ENCODE measurements at regions not wholly inside any gene's neighbourhood (a gene's known extent, or its start where the extent isn't known, plus 50 kb on each side); places are given as distances from the start of the nearest gene placed in this dataset.

DNA sequence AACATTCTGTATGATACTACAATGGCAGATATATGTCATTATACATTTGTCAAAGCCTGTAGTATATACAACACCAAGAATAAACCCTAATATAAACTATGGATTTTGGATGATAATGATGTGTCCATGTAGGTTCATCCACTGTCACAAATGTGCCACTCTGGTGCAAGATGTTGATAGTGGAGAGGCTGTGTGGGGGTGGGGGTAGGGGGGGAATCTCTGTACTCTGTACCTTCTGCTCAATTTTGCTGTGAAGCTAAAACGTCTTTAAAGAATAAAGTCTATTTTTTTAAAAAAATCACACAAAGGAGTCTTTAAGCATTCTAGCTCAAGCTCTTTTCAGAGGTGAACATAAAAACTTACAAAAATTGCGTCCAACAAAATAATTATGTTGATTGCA lies 88.2 kb upstream of the ABI3BP start:
- DNase-seq = no peak

DNA sequence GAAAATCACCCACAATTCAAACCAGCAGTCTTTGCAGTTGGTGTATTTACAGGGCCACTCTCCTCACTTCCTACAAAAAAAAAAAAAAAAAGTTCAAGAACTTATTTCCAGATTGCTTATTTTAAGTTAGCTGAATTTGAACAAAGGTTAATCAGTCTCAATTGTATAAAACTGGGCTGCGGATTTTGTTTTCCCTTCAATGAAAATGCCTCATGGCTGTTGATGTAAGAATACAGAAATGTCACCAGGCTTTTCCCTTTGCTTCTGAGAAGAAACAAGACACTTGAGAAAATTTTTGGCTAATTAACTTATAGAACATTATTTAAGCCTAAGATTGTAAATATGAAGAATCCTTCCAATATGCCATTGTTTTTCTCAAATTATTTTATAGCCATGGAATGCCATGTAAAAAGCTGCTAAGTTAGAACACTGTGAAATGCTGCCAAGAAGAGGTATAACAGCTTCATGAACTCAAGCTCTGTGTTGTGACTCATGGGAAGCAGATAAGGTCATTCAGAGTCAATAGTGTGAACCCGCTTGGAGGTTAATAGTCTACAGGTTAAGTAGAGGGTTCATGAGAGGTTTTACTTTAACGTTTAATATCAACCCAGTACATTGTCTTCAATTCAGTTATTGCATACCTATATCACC lies 84.3 kb upstream of the ABI3BP start:
- no peak for DNase-seq

DNA sequence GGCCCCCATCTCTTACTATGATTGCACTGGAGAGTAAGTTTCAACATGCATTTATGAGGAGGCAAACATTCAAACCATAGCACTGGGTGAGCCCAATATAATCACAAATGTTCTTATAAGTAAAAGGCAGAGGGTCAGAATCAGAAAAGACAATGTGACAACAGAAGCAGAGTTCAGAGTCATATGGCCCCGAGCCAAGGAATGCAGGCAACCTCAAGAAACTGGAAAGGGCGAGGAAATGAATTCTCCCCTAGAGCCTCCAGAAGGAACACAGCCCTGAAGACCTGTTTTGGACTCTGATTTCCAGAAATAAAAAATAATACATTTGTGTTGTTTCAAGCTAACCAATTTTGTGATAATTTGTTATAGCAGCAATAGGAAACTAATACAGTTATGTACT lies 81.3 kb upstream of the ABI3BP start:
- no peak for DNase-seq

DNA sequence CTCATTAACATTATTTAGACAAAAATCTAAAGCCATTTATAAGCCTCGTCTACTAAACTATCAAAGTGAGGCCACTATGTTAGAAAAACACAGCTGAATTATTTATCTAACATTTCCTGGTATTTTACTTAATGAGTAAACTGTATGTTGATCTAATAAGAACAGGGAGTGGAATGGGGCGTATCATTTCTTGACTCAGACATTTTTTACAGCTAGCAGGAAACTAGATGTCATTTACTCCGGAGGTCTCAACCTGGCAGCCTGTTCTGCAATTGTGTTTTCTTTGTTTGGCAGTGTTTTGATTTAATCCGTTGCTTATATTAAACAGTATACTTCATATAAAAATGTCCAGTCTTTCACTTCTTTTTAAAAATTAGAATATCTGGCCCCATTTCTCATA lies 79.1 kb upstream of the ABI3BP start:
- DNase-seq = no peak

DNA sequence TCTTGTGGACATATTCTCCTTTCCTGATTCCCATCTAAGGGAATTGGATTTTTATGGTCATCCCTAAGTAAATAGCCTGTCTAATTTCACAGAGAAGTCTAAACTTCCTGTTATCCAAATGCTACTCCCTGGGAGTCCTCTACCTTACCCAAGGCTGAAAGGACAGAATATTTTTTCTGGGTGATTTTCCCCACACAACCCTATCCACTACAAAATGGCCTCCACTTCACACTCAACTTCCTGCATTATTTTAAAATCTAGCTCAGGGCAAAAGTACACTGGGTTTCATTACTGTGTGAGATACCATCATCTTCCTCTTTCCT lies 77.5 kb upstream of the ABI3BP start:
- DNase-seq = no peak

DNA sequence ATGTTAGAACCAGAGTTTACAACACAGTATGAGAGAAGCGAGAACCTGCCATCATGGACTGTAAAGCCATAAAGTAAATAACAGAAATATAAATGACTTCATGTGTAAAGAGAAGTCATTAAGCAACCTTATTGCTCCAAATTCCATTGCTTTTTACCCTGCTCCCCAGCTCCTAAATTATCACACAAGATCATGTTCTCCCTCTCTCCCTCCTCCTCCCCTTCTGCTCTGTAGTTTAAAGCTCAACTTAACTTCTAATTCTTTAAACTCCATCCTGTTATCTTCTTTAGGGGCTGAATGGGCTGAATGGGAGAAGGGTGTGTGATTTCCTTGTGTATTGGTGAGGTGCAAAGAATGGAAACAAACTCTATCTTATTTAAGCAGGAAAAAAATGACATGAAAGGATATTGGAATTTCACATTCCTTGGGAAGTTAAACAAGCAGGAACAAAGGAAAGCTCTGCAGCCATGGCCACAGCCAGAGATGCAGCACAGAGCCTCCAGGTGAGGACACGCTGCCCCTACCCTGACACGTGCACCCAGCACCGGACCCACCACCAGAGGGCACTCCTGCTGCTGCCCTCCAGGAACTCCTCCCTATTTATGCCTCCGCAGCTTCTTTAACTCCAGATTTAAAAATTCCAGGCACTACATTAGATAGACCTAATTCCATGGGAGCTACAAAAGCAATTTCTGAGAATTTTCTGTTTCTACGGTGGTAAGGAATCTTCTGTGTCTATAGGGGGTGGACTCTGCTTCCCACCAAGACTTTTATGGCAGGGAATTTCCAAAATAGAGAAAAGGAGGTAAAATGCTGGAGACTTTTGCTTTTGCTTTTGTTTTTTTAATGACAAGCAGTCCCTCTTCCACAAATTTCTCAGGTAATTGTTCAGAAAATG lies 76.9 kb upstream of the ABI3BP start:
- peak; percentile 11 for DNase-seq

DNA sequence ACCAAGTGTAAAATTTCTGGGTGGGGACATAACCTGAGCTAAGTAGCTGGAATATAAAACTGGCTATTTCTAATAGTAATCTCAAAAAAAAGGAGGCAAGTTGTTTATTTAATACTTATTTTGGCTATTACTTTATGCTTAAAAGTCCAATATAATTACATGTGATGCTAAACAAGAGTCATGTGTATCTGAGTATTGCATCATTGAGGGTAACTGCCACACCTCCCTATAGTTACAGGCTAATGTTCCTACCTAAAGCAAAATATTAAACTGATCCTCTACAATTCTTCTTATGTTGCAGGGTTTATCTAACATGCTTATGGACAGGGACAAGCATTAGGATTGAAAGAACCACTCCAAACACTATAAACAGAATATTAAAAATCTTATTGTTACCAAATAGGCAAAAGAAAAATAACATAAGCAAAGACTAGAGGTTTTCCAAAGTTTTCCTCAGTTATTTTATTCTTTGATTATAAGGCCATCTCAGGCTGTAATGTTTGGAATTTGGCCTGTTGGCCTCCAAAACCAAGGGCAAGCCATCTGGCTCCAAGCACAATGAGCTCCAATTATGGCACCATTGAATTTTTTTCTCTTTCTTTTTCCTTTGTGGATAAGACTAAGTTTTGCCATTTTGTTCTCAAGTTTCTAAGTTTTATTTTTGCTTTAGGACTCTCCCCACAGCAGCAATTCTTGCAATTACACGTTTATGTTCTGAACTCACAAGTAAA lies 75.8 kb upstream of the ABI3BP start:
- DNase-seq = no peak

DNA sequence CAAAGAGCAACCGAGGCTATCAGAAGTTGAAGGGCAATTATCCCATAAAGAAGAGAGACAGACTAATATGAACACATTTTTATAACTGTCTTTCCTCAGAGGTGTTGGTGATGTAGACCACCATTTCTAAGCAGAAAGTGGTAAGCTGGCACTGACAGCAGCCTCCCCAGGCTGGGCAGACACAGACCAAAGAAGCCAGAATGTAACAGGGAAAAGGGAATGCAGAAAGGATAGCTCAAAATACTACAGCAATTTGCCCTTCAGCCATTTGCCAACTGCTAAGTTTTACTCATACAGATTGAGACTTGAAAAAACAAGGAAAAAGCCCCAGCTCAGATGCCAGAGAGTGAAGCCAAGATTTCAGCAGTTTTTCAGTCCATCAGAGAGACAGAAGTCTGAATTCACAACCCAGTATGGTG lies 73.5 kb upstream of the ABI3BP start:
- no peak for DNase-seq

DNA sequence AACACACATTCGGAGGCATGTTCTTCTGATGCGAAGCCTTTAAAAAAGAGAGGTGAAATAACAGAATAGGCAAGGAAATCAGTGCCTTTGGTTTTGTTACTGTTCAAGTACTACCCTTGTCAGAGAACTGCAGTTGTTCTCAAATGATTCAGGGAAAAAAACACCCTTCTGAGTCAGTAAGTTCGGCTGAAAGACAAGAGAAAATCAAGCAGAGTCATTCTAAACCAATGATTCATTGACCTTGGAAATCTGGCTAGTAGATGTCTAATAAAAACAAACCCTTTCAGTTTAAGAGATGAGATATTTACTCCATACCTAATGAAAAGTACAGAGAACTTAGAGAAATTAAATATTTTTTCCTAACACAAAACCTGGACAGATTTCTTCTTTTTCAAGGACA lies 72.7 kb upstream of the ABI3BP start:
- DNase-seq = no peak

DNA sequence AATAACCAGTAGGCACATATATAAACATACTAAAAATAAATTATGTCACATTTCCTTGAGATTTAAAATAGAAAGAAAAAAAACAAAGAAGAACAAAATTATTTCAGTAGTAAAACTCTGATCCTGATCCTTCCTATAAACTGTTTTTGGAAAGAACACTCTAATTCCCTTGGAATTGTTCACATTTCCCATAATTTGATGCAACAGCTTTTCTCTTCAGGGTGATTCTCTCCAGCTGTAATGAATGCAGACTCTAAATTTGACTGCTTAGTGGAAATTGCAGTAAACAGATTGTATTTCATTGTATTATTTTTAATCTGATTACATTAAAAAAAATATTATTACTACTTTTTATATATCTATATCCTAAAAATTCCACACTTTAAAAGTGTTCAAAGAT lies 70.2 kb upstream of the ABI3BP start:
- no peak for DNase-seq

DNA sequence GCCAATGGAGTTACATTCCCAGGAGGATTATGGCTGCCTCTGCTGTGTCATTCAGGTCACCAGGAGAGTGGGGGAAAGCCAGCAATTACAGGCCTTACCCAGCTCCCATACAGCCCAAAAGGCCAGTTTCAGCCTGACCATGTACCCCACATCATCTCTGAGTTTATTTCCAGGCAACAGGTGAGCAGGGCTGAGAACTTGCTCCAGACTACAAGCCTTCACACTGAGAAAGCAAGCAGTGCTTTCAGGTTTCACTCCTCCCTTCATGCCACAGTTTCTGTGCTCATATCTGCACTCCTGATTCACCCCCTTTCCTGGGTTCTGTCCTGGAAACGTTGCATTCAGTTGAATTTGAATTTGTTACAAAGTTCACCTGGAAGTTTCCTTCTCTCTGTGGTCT lies 68.1 kb upstream of the ABI3BP start:
- no peak for DNase-seq

DNA sequence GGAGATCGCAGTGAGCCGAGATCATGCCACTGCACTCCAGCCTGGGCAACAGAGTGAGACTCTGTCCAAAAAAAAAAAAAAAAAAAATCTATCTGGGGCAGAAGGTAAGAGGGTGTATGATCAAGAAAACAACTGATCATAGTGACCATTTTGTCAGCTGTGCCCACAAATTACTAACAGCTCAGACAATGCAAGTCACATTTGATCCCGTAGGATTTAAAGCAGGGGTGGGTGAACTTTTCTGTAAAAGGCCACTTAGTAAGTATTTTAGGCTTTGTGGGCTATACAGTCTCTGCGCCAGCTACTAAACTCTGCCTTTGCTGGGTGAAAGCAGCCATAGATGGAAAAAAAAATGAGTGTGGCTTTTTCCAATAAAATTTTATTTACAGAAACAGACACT lies 57.6 kb upstream of the ABI3BP start:
- DNase-seq = no peak

DNA sequence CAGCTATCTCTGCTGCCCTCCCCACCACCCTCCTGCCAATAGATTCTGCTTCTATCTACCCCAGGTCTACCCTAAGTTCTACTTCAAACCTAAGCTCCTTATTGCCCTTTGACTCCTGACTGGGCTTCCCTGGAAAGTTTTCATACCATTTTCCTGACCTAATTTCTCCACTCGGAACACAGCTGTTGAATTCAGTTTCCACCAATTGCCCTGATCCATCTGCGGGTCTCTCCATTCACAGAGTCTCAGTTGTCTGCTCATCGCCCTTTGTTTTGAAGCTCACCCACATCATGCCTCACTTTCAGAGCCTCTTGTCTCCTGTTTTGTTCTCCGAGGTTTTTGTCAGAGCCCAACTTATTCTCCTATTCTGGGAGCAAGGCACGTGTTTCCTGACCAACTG lies 56.8 kb upstream of the ABI3BP start:
- no peak for DNase-seq

DNA sequence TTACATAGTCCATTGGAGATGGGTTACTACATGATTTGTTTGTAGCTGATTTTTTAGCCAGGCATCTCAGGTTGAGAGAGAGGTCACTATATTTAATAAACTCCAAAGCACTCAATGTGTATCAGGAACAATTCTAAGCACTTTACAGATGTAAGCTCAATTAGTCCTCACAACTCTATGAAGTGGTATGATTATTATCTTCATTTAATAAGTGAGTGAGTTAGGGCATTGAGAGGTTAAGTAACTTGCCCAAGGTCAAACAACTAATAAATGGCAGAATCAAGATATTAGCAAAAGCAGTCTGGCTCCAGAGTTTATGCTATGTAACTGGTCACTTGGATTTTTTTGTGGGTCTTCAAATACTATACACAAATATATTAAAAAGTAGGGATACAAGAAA lies 56.3 kb upstream of the ABI3BP start:
- DNase-seq = no peak

DNA sequence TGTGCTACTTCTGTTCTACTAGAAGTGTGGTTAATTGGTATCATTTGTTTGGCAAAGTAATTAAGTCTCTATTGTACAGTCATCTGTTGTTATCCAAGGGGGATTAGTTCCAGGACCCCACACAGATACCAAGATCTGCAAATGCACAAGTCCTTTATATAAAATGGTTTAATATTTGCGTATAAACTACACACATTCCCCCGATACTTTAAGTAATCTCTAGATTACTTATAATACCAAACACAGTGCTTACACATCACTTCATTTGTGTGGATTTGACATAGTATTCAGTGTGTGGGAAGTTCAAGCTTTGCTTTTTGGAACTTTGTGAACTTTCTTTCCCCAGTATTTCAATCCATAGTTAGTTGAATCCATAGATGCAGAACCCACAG lies 50.5 kb upstream of the ABI3BP start:
- no peak for DNase-seq

DNA sequence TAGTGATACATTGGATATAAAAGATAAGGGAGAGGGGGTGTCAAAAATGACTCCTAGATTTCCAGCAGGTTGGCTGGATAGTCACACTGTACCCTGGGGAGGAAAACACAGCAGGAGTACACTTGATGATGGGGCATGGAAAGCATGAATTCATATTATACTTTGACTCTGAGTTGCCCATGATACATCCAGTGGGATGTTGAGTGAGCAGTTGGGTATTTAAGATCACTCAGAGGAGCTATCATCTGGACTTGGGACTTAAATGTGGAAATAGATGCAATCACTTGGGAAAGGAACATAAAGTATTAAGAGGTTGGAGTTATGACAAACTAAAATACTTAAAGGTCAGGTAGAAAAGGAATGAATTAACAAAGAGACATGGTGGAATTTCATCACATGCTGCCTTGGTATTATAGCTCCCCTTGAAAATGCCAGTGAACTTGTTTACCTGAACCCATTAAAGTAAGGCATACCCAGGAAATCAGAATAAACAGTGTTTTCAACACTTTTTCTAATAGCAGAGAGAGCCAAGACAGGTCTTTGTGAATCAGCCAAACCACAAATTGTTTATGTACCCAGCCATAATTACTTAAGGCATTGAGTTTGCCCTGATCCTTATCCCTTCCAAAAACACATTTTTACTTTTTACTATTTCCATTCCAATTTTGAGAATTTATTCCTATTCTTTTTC lies 49.9 kb upstream of the ABI3BP start:
- DNase-seq = no peak
